Neural progenitor cell (in vitro differentiated cells): ENCODE measurements at regions not wholly inside any gene's neighbourhood (a gene's known extent, or its start where the extent isn't known, plus 50 kb on each side); places are given as distances from the start of the nearest gene placed in this dataset.
"Not testable (repeated sequence)": the region's sequence is repeated elsewhere in the genome, so short reads cannot be mapped to it uniquely, and the experiment has no call there.

Source experiments
- CTCF ChIP-seq: fragments of 200-600 bp; sonication (generic); IDR thresholded peaks from 2 replicates; pipeline ENCODE4 v1.5.1; 2017; ENCODE audit warnings: antibody characterized with exemption, mild to moderate bottlenecking
- EZH2phosphoT487 ChIP-seq: fragments of 200-600 bp; sonication (generic); IDR thresholded peaks from 2 replicates; pipeline ENCODE4 v1.6.1; 2017; ENCODE audit warnings: antibody characterized with exemption

DNA sequence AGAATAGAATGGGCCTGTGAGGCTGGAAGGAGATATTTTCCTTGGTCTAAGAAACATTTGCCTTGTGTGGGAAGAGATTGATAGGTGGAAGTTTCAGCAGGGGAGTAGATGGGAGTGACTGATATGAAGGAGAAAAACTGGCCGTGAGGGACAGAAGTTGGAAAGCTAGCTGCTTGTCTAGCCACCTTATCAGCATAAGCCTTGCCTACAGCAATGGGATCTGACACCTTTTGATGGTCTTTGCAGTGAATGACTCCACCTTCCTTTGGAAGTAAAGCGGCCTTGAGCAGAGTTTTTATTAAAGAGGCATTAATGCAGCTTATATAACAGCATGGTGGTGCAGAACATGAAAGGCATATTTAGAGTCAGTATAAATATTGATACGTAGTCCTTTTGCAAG, 120.1 kb upstream of the INTU start:
- TF ChIP-seq EZH2phosphoT487, CTCF: not testable (repeated sequence)
